Natural killer cell treated with Interleukin-12 subunit alpha and Interleukin-12 subunit beta and Interleukin-15 and Interleukin-18, amount 100 ng/mL, for 72 hours (primary cell): ENCODE measurements at regions not wholly inside any gene's neighbourhood (a gene's known extent, or its start where the extent isn't known, plus 50 kb on each side); places are given as distances from the start of the nearest gene placed in this dataset.
"Not testable (repeated sequence)": the region's sequence is repeated elsewhere in the genome, so short reads cannot be mapped to it uniquely, and the experiment has no call there.

Experiments used
- ATAC-seq, 2 donors: fragments of 150-1000 bp; cut with Tn5 transposase in 1 of 2; sonication (Bioruptor Pico), chemical (Tn5 transposase) in 1 of 2; 2 replicates each; pipeline ENCODE4 v1.10.0; 2021
- DNase-seq: peaks from one replicate; pipeline ENCODE4 v3.0.0; 2022; ENCODE audit warnings: low spot score
- H3K27ac Mint-ChIP-seq, 2 donors: 1 replicate in 1 of 2; 2 replicates in 1 of 2; pipeline ENCODE4 v1.8.0; 2022; ENCODE audit warnings: mixed read lengths in 2 of 2, mild to moderate bottlenecking in 1 of 2, moderate library complexity in 1 of 2
- H3K27me3 Mint-ChIP-seq, 2 donors: 1 replicate in 1 of 2; 2 replicates in 1 of 2; pipeline ENCODE4 v1.8.0; 2022; ENCODE audit warnings: mixed read lengths in 2 of 2
- H3K36me3 Mint-ChIP-seq: one replicate; pipeline ENCODE4 v1.8.0; 2022; ENCODE audit warnings: mixed read lengths
- H3K4me1 Mint-ChIP-seq, 2 donors: 1 replicate in 1 of 2; 2 replicates in 1 of 2; pipeline ENCODE4 v1.8.0; 2022; ENCODE audit warnings: low read depth in 2 of 2, mixed read lengths in 2 of 2, mild to moderate bottlenecking in 1 of 2
- H3K4me3 Mint-ChIP-seq: one replicate; pipeline ENCODE4 v1.8.0; 2022; ENCODE audit warnings: mixed read lengths
- H3K9me3 Mint-ChIP-seq: 2 replicates; pipeline ENCODE4 v1.8.0; 2022; ENCODE audit warnings: mixed read lengths

DNA sequence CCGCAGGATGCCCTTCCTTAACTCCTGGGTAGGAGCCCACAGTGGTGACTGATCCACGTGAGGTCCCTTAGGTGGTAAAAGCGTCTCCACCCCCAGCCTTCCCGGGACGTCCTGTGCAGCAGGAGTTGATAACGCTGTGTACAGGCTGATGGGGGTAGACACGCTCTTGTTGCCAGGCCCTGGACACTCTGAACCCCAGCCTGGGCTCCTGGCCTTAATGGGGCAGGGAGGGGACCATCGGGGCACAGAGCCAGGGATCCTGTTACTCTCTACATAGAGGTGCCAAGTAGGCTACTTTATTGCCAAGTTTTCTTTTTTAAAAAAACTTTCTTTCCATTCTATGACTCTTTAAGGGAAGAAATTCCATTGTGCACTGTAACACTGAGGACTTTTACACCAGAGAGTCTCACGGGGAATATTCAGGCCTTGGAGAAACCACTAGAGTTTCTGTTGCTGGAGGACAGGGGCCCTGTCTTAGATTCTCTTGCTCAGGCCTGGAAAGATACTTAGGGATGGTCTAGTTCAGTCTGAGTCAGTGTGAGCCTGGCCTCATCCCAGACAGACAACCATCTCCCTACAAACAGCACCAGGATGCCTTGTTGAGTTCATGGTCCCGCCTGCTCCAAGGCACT is 104.3 kb upstream of the RNU6-1 start:
- DNase-seq (no peak), ATAC-seq (peak in 1 of 2 donors; percentile 48)
- H3K27me3 Mint-ChIP-seq = peaks cover 0 to 3% of the 10 kb centered on the region in 2 donors
- no peaks in the 10 kb centered on the region for H3K9me3 Mint-ChIP-seq
- no peak overlapping the region for H3K4me3 Mint-ChIP-seq
- H3K36me3 Mint-ChIP-seq = no peaks in the 10 kb centered on the region
- H3K4me1 Mint-ChIP-seq = no peaks in the 10 kb centered on the region
- no peak overlapping the region for H3K27ac Mint-ChIP-seq

GRCh38 chr15:67945131-67945530 is 105.3 kb upstream of the RNU6-1 start:
- H3K27ac Mint-ChIP-seq = no peak overlapping the region
- H3K4me3 Mint-ChIP-seq = no peak overlapping the region
- no peaks in the 10 kb centered on the region for H3K9me3 Mint-ChIP-seq
- H3K27me3 Mint-ChIP-seq = peaks cover 0 to 3% of the 10 kb centered on the region in 2 donors
- DNase-seq (no peak), ATAC-seq (no peak)
- H3K4me1 Mint-ChIP-seq = no peaks in the 10 kb centered on the region
- H3K36me3 Mint-ChIP-seq = no peaks in the 10 kb centered on the region

DNA sequence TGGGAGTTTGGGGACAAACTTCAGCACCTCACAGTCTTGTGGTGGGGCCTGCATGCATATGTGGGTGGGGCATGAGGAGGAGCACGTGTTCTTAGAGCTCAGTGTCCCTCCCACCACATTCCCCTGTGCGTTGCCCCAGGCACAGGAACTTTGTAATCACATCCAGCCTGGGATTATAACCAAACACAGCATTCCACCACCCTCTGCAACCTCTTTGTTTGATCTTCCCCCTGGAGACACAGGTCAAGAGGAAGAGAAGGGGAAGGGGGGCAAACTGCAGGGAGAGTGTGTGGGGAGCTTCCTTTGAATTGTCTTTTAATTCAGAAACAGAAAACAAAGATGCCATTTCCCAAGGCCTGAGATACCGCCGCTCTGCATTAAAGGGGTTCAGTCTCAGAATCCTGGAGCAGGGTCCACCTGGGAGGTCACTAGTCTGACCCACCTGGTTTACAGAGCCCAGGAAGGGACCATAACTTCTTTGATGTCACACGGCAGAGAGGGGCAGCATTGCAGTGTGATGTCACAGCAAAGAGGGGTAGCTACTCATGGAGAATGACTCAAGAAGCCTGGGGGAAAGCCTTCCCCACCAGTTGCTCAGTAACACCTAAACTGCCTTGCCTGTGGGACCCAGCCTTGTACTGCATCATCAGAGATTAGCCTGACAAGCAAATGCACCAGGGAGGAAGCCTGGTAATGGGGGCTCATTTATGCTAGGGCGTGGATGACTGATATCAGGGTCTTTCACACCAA is 106.3 kb upstream of the RNU6-1 start:
- H3K4me1 Mint-ChIP-seq = no peaks in the 10 kb centered on the region

DNA sequence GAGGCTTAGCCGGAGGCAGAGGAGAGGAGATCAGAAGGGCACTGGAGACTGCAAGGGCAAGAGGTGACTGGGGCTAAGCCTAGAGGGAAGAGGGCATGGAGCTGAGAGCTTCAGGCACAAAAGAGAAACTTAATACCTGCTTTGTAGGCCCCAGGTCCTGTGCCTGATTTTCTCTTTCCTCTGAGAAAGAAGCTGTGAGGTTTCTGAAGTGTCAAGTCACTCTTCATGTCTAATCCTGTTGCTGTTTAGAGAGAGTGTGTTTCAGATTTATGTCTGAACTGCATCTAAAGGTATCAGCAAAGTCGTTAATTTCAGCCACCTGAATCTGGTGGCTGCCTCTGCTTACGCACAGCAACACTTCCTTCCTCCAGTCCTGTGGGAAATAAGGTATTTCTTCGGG is 106.9 kb upstream of the RNU6-1 start:
- Mint-ChIP-seq H3K4me1 (no peaks in the 10 kb centered on the region), H3K27me3 (peaks cover 3 to 8% of the 10 kb centered on the region in 2 donors), H3K4me3 (no peak overlapping the region), H3K27ac (no peak overlapping the region), H3K36me3 (no peaks in the 10 kb centered on the region), H3K9me3 (no peaks in the 10 kb centered on the region)
- ATAC-seq (no peak), DNase-seq (no peak)

More for the DNA sequence above, 106.3 kb upstream of the RNU6-1 start:
- H3K9me3 Mint-ChIP-seq = no peaks in the 10 kb centered on the region
- no peaks in the 10 kb centered on the region for H3K36me3 Mint-ChIP-seq
- H3K27ac Mint-ChIP-seq = no peak overlapping the region
- H3K4me3 Mint-ChIP-seq = no peak overlapping the region
- no peak for DNase-seq
- peaks cover 0 to 5% of the 10 kb centered on the region in 2 donors for H3K27me3 Mint-ChIP-seq
- ATAC-seq = no peak

DNA sequence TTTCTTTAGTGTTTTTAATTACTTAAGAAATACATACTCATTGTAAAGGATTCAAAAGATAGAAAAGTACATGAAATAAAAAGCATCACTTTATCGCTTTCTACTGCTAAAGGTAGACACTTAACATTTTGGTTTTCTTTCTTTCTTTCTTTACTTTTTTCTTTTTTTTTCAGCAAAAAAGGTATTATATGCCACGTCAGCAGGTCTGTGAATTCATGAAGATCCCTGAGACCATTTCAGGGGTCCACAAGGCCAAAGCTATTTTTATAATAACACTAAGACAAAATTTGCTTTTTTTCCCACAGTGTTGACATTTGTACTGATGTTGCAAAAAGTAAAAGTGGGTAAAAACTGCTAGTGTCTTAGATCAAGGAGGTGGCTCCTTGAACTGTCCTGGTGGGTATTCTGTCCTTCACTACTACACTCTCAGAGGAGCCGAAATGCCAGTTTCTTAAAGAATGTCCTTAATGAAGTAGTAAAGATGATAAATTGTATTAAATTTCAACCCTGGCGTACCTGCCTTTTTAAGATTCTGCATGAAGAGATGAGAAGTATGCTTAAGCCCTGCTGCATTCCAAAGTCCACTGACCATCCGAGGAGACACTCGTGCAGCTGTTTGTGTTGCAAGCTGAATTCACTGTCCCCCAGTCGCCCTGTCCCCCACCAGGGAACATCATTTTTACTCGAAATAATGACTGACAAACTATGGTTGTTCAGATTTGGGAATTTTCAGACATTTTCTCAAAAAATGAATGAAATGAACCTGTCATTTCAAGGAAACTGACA is 106.7 kb upstream of the PIAS1 start:
- Mint-ChIP-seq H3K4me1 (no peaks in the 10 kb centered on the region), H3K4me3 (no peak overlapping the region), H3K36me3 (no peaks in the 10 kb centered on the region), H3K27me3 (peaks cover 9 to 12% of the 10 kb centered on the region in 2 donors), H3K27ac (no peak overlapping the region), H3K9me3 (no peaks in the 10 kb centered on the region)
- DNase-seq (no peak), ATAC-seq (no peak)

- H3K36me3 Mint-ChIP-seq = no peaks in the 10 kb centered on the region
- ATAC-seq (no peak), DNase-seq (no peak)
- no peak overlapping the region for H3K4me3 Mint-ChIP-seq
- H3K27me3 Mint-ChIP-seq = peaks cover 12 to 14% of the 10 kb centered on the region in 2 donors
- H3K27ac Mint-ChIP-seq = no peak overlapping the region
- H3K4me1 Mint-ChIP-seq = no peaks in the 10 kb centered on the region
- no peaks in the 10 kb centered on the region for H3K9me3 Mint-ChIP-seq
Measured at GRCh38 chr15:67948215-67948614, 105.9 kb upstream of the PIAS1 start.

DNA sequence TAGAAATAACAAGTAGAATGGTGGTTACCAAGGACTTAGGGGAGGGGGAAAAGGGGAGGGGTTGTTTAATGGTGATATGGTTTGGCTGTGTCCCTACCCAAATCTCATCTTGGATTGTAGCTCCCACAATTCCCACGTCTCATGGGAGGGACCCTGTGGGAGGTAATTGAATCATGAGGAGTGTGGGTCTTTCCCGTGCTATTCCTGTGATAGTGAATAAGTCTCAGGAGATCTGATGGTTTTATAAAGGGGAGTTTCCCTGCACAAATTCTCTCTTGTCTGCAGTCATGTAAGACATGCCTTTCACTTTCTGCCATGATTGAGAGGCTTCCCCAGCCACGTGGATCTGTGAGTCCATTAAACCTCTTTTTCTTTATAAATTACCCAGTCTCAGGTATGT is 102.9 kb upstream of the PIAS1 start:
- H3K27ac Mint-ChIP-seq, H3K4me1 Mint-ChIP-seq, H3K4me3 Mint-ChIP-seq, H3K36me3 Mint-ChIP-seq, DNase-seq, H3K9me3 Mint-ChIP-seq, ATAC-seq: not testable (repeated sequence)
- peaks cover 12 to 14% of the 10 kb centered on the region in 2 donors for H3K27me3 Mint-ChIP-seq

DNA sequence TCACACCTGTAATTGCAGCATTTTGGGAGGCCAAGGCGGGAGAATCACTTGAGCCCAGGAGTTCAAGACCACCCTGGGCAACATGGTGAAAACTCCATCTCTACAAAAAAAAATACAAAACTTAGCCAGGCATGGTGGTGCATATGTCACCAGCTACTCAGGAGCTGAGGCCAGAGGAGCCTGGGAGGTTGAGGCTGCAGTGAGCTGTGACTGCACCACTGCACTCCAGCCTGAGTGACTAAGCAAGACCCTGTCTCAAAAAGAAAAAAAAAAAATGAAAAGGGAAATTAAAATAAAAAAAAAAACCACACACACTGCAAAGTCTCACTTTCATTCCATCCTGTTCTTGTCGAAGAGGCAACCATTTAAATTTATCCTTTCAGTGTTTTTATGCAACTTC is 100.8 kb upstream of the PIAS1 start:
- H3K27ac Mint-ChIP-seq = no peak overlapping the region
- no peaks in the 10 kb centered on the region for H3K9me3 Mint-ChIP-seq
- H3K36me3 Mint-ChIP-seq = no peaks in the 10 kb centered on the region
- no peaks in the 10 kb centered on the region for H3K4me1 Mint-ChIP-seq
- DNase-seq (no peak), ATAC-seq (no peak)
- peaks cover 12 to 14% of the 10 kb centered on the region in 2 donors for H3K27me3 Mint-ChIP-seq
- no peak overlapping the region for H3K4me3 Mint-ChIP-seq

DNA sequence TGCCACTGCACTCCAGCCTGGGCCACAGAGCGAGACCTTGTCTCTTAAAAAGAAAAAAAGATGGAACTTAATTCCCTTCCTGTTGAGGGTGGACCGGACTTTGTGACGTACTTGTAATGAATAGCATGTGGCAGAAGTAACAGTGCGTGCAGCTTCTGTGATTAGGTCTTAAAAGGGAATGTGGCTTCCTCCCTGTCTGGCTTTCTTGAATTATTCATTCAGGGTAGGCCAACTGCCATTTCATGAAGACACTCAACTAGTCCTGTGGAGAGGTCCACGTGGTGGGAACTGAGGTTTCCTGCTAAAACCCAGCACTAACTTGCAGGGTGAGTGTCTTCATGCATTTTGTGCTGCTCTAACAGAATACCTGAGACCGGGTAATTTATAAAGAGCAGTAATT is 98.9 kb upstream of the PIAS1 start:
- Mint-ChIP-seq H3K36me3 (no peaks in the 10 kb centered on the region), H3K4me1 (no peaks in the 10 kb centered on the region), H3K4me3 (no peak overlapping the region), H3K9me3 (no peaks in the 10 kb centered on the region), H3K27me3 (peaks cover 18 to 24% of the 10 kb centered on the region in 2 donors), H3K27ac (no peak overlapping the region)
- ATAC-seq = no peak
- DNase-seq = no peak

DNA sequence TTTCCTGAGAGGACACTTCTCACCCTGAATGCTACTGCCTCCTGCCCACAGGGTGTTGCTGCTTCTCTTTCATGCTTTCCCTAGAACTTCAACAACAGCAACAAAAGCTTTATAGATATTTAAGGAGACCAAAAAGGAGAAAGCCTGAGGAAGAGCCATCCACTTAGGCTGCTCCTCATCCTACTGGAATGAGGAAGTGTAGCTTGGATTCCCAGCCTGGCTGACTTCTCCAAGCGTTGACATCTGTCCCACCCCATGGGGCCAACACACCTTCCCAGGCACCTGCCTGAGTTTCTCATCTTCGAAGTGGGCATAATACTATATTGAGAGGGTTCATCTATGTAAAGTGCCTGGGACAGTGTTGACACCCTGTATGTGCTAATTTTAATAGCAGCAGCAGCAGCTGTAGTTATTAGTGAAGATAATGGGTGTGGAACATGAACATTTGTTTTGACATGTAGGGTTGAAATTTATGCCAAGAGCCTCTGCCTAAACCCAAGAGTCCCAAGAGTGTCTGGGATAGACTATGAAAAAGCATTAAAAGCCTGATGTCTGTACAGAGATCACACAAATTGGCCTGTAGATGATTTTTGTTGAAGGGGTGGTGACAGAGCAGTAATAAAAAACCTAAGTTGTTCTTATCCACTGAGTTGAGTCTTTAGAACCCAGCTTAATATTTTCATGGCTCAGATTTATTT is 96.5 kb upstream of the PIAS1 start:
- no peaks in the 10 kb centered on the region for H3K9me3 Mint-ChIP-seq
- DNase-seq = no peak
- H3K4me3 Mint-ChIP-seq = no peak overlapping the region
- H3K27ac Mint-ChIP-seq = no peak overlapping the region
- no peaks in the 10 kb centered on the region for H3K36me3 Mint-ChIP-seq
- no peaks in the 10 kb centered on the region for H3K4me1 Mint-ChIP-seq
- peak in 1 of 2 donors; percentile 20 for ATAC-seq
- peaks cover 11 to 19% of the 10 kb centered on the region in 2 donors for H3K27me3 Mint-ChIP-seq

DNA sequence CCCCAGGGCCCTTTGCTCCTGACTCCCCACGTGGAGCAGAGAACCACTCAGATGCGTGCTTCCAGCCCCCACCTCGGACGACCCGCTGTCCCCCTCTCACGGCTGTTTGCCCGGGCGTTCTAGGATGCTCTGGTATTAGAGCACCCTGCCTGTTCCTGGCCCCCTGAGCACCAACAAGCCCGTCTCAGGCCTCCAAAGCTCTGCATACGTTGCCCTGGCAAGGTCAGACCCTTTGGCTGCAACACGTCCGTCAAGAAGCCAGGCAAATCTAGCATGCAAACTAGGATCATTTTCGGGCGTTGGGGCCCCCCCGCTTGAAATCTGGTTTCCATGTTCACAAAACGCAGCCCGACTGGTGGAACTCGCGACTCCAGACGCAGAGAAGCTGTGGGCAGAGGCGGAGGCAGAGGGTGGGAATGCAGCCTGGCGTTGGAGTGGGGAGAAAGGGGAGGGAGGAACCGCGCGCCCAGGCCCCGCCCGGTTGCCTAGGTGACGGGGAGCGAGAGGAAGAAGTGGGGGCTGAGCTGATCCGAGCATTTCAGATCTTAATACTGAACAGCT is 86.2 kb upstream of the PIAS1 start:
- Mint-ChIP-seq H3K36me3 (no peaks in the 10 kb centered on the region), H3K27me3 (peaks cover 27 to 45% of the 10 kb centered on the region in 2 donors), H3K4me3 (no peak overlapping the region), H3K4me1 (no peaks in the 10 kb centered on the region), H3K9me3 (no peaks in the 10 kb centered on the region), H3K27ac (no peak overlapping the region)
- DNase-seq (no peak), ATAC-seq (peak in 1 of 2 donors; percentile 43)

GRCh38 chr15:67968564-67968963 is 85.6 kb upstream of the PIAS1 start:
- Mint-ChIP-seq H3K27me3 (peaks cover 27 to 42% of the 10 kb centered on the region in 2 donors), H3K9me3 (no peaks in the 10 kb centered on the region), H3K4me1 (no peaks in the 10 kb centered on the region), H3K36me3 (no peaks in the 10 kb centered on the region), H3K4me3 (no peak overlapping the region), H3K27ac (no peak overlapping the region)
- no peak for ATAC-seq
- DNase-seq = no peak

- Mint-ChIP-seq H3K4me1 (no peaks in the 10 kb centered on the region), H3K27me3 (peaks cover 27 to 38% of the 10 kb centered on the region in 2 donors), H3K9me3 (no peaks in the 10 kb centered on the region), H3K4me3 (no peak overlapping the region), H3K36me3 (no peaks in the 10 kb centered on the region), H3K27ac (no peak overlapping the region)
- ATAC-seq = no peak
- no peak for DNase-seq
Measured at GRCh38 chr15:67968966-67969365, 85.1 kb upstream of the PIAS1 start.
